ENCODE measurements at regions not wholly inside any gene's neighbourhood (a gene's known extent, or its start where the extent isn't known, plus 50 kb on each side); places are given as distances from the start of the nearest gene placed in this dataset.

DNA sequence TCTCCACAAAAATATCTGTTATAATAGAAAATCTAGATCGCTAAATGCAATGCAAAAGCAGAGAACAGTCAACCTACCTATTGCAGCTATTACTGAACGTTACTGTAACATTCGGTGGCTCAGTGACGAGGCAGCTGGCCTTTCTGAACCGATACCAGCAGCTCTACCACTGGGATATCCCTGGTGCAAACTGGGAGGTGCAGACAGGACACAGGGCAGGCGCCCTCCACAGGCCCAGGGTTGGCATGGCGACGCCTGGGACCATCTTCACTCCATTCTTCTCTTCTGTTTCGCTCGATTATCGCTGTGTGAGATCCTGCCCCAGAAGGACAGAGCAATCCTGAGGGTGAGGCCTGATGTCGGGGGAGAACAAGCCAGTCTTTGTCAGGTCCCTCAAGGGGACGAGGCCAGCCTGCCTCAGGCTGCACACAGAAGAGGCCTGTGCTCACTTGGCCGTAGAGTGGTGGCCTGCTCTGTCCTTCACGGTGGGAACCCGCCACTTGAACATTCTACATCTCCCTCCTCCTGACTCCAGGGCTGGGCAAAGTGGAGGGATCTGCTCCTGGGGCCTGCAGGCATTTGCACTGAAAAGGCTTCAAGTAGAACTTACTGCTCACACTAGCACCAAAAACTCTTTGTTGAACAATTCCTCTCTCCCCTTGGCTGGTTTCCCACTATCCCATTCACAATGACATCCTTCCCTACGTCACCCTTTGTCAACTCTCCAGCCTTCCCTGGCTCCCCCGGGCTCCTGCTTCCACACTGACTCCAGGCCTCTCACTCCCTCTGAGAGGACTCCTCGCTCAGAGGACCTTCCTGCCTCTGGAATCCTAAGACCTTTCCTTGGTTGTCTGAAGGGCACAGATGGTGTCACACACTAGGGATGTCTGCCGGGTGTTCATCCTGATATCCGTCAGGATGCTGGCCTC lies 49.7 kb downstream of the CYRIA start:
- TF ChIP-seq, protein P1, sequence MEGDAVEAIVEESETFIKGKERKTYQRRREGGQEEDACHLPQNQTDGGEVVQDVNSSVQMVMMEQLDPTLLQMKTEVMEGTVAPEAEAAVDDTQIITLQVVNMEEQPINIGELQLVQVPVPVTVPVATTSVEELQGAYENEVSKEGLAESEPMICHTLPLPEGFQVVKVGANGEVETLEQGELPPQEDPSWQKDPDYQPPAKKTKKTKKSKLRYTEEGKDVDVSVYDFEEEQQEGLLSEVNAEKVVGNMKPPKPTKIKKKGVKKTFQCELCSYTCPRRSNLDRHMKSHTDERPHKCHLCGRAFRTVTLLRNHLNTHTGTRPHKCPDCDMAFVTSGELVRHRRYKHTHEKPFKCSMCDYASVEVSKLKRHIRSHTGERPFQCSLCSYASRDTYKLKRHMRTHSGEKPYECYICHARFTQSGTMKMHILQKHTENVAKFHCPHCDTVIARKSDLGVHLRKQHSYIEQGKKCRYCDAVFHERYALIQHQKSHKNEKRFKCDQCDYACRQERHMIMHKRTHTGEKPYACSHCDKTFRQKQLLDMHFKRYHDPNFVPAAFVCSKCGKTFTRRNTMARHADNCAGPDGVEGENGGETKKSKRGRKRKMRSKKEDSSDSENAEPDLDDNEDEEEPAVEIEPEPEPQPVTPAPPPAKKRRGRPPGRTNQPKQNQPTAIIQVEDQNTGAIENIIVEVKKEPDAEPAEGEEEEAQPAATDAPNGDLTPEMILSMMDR (IDR thresholded peaks at IDR 0.05; ENCODE audit: low read depth, low read length): no peak
- TF ChIP-seq POLR2A (IDR thresholded peaks at IDR 0.05; ENCODE audit: extremely low read depth, insufficient read length): no peak
- TF ChIP-seq MYC (IDR thresholded peaks at IDR 0.05; ENCODE audit: low read depth, low read length): no peak

Data from NB4 (cell line).